22Rv1 (cell line): ENCODE measurements at regions not wholly inside any gene's neighbourhood (a gene's known extent, or its start where the extent isn't known, plus 50 kb on each side); places are given as distances from the start of the nearest gene placed in this dataset.

Experiments used
- ZFX ChIP-seq: fragments of 450-650 bp; IDR thresholded peaks from 2 replicates; pipeline ENCODE4 v1.6.1; 2017; ENCODE audit warnings: antibody characterized with exemption, borderline replicate concordance
- TF ChIP-seq, protein P1 (sequence below): fragments of 450-650 bp; IDR thresholded peaks from 2 replicates; pipeline ENCODE4 v1.5.1; 2017; ENCODE audit warnings: mild to moderate bottlenecking

DNA sequence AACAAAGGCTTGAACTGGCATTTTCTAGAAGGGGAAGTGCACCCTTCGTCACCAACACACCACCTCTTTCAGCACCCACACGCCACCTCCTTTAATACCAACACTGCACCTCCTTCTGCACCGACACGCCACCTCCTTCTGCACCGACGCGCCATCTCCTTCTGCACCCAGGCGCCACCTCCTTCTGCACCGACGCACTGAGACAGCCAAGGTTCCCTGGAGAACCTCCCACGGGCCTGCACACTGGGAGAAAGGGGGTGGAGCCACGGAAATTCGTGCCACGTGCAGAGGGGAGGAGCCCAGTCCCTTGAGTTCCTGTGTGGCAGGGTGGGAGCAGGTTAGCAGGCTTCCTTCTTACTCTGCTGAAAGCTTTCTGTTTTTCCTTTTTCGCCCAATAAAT, 327.9 kb upstream of the C1orf174 start:
- TF ChIP-seq, protein P1, sequence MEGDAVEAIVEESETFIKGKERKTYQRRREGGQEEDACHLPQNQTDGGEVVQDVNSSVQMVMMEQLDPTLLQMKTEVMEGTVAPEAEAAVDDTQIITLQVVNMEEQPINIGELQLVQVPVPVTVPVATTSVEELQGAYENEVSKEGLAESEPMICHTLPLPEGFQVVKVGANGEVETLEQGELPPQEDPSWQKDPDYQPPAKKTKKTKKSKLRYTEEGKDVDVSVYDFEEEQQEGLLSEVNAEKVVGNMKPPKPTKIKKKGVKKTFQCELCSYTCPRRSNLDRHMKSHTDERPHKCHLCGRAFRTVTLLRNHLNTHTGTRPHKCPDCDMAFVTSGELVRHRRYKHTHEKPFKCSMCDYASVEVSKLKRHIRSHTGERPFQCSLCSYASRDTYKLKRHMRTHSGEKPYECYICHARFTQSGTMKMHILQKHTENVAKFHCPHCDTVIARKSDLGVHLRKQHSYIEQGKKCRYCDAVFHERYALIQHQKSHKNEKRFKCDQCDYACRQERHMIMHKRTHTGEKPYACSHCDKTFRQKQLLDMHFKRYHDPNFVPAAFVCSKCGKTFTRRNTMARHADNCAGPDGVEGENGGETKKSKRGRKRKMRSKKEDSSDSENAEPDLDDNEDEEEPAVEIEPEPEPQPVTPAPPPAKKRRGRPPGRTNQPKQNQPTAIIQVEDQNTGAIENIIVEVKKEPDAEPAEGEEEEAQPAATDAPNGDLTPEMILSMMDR = no peak
- TF ChIP-seq ZFX = no peak
